Mammary epithelial cell (primary cell): ENCODE measurements at regions not wholly inside any gene's neighbourhood (a gene's known extent, or its start where the extent isn't known, plus 50 kb on each side); places are given as distances from the start of the nearest gene placed in this dataset.

Source experiments
- CTCF ChIP-seq, 2 donors: IDR thresholded peaks in 1 of 2; conservative IDR thresholded peaks in 1 of 2; 2 replicates each; pipeline ENCODE4 v1.5.1; 2011 to 2012; ENCODE audit warnings: inconsistent platforms in 2 of 2, low read length in 2 of 2, mild to moderate bottlenecking in 2 of 2, control low read depth in 1 of 2, low read depth in 1 of 2; ENCODE audit not compliant: insufficient read depth in 1 of 2; ENCODE audit errors: extremely low read depth in 1 of 2
- EZH2 ChIP-seq: IDR thresholded peaks from 2 replicates; pipeline ENCODE4 v1.6.1; 2012; ENCODE audit warnings: low read length, inconsistent platforms, borderline replicate concordance

GRCh38 chr11:15764948-15765347 lies 591.4 kb downstream of the SOX6 start:
- no peak for TF ChIP-seq EZH2
- no peak for TF ChIP-seq CTCF (conservative IDR thresholded peaks at IDR 0.05 in 1 of 2, IDR thresholded peaks at IDR 0.05 in 1 of 2; ENCODE audit: extremely low read depth in 1 of 2, insufficient read depth in 1 of 2, low read depth in 1 of 2, low read length in 2 of 2)
